ENCODE measurements at regions not wholly inside any gene's neighbourhood (a gene's known extent, or its start where the extent isn't known, plus 50 kb on each side); places are given as distances from the start of the nearest gene placed in this dataset.

GRCh38 chr15:47003568-47003967 lies 713.7 kb upstream of the SEMA6D start:
- no peak overlapping the region for H3K27ac ChIP-seq (ENCODE audit: low read depth in 2 of 2, low read length in 2 of 2)
- FAIRE-seq, result no peak

DNA sequence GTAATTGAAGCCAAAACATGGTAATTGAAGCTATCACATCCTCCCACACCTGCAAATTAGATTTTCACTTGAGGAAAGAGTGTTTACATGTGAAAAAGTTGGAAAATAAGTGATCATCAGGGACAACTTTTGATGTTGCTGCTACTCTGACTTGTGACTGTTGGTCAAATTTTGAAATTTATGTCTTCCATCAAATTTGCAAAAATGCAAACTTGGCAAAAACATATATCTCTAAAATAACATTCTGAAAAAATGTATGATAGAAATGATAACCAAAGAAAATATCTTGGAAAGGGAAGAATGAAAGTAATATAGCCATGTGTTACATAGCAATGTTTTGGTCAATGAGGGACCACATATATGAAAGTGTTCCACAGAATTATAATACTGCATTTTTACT lies 703.9 kb upstream of the SEMA6D start:
- Histone ChIP-seq H3K4me1 (ENCODE audit: control insufficient read depth in 2 of 3, insufficient read depth in 2 of 3, low read depth in 1 of 3, low read length in 3 of 3) (no peaks in the 10 kb centered on the region), H3K9ac (ENCODE audit: low read length in 3 of 3) (no peak overlapping the region), H3K36me3 (ENCODE audit: control insufficient read depth in 2 of 3, insufficient read depth in 3 of 3, low read length in 3 of 3) (no peaks in the 10 kb centered on the region), H3K9me3 (ENCODE audit: control insufficient read depth in 2 of 3, insufficient read depth in 1 of 3, low read length in 3 of 3) (no peaks in the 10 kb centered on the region), H3K4me3 (ENCODE audit: low read length in 3 of 3) (no peak overlapping the region), H3K27me3 (ENCODE audit: control insufficient read depth, insufficient read depth, low read length) (no peaks in the 10 kb centered on the region), H3K27ac (ENCODE audit: low read depth in 2 of 2, low read length in 2 of 2) (no peak overlapping the region)
- DNase-seq (no peak), FAIRE-seq (no peak)
- intact Hi-C loops (cut with DNase I), result no loop called here
- TF ChIP-seq, protein P1, sequence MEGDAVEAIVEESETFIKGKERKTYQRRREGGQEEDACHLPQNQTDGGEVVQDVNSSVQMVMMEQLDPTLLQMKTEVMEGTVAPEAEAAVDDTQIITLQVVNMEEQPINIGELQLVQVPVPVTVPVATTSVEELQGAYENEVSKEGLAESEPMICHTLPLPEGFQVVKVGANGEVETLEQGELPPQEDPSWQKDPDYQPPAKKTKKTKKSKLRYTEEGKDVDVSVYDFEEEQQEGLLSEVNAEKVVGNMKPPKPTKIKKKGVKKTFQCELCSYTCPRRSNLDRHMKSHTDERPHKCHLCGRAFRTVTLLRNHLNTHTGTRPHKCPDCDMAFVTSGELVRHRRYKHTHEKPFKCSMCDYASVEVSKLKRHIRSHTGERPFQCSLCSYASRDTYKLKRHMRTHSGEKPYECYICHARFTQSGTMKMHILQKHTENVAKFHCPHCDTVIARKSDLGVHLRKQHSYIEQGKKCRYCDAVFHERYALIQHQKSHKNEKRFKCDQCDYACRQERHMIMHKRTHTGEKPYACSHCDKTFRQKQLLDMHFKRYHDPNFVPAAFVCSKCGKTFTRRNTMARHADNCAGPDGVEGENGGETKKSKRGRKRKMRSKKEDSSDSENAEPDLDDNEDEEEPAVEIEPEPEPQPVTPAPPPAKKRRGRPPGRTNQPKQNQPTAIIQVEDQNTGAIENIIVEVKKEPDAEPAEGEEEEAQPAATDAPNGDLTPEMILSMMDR (IDR thresholded peaks at IDR 0.05; ENCODE audit: borderline replicate concordance, extremely low read depth, insufficient read depth), result no peak

More at GRCh38 chr15:47003568-47003967, 713.7 kb upstream of the SEMA6D start:
- Histone ChIP-seq H3K4me3 (ENCODE audit: low read length in 3 of 3) (no peak overlapping the region), H3K36me3 (ENCODE audit: control insufficient read depth in 2 of 3, insufficient read depth in 3 of 3, low read length in 3 of 3) (no peaks in the 10 kb centered on the region), H3K4me1 (ENCODE audit: control insufficient read depth in 2 of 3, insufficient read depth in 2 of 3, low read depth in 1 of 3, low read length in 3 of 3) (no peaks in the 10 kb centered on the region), H3K9ac (ENCODE audit: low read length in 3 of 3) (no peak overlapping the region), H3K27me3 (ENCODE audit: control insufficient read depth, insufficient read depth, low read length) (no peaks in the 10 kb centered on the region), H3K9me3 (ENCODE audit: control insufficient read depth in 2 of 3, insufficient read depth in 1 of 3, low read length in 3 of 3) (no peaks in the 10 kb centered on the region)
- TF ChIP-seq, protein P1 (IDR thresholded peaks at IDR 0.05; ENCODE audit: borderline replicate concordance, extremely low read depth, insufficient read depth), result no peak
- DNase-seq, result no peak
- intact Hi-C loops (cut with DNase I), result no loop called here

- intact Hi-C loops (cut with DNase I), result no loop called here
Observed at GRCh38 chr15:47027322-47027946, 689.9 kb upstream of the SEMA6D start.

More at GRCh38 chr15:47027322-47027946, 689.9 kb upstream of the SEMA6D start:
- no peaks in the 10 kb centered on the region for H3K36me3 ChIP-seq (ENCODE audit: control insufficient read depth in 2 of 3, insufficient read depth in 3 of 3, low read length in 3 of 3)
- TF ChIP-seq, protein P1 (IDR thresholded peaks at IDR 0.05; ENCODE audit: borderline replicate concordance, extremely low read depth, insufficient read depth), result no peak
- H3K27me3 ChIP-seq (ENCODE audit: control insufficient read depth, insufficient read depth, low read length), result no peaks in the 10 kb centered on the region
- H3K9me3 ChIP-seq (ENCODE audit: control insufficient read depth in 2 of 3, insufficient read depth in 1 of 3, low read length in 3 of 3), result no peaks in the 10 kb centered on the region
- FAIRE-seq (no peak), DNase-seq (peak in 3 of 5 donors; percentile 10 to 31 (median 29))
- H3K27ac ChIP-seq (ENCODE audit: low read depth in 2 of 2, low read length in 2 of 2), result no peak overlapping the region
- H3K4me1 ChIP-seq (ENCODE audit: control insufficient read depth in 2 of 3, insufficient read depth in 2 of 3, low read depth in 1 of 3, low read length in 3 of 3), result no peaks in the 10 kb centered on the region
- no peak overlapping the region for H3K9ac ChIP-seq (ENCODE audit: low read length in 3 of 3)
- H3K4me3 ChIP-seq (ENCODE audit: low read length in 3 of 3), result no peak overlapping the region
